HepG2 (cell line): ENCODE measurements at regions not wholly inside any gene's neighbourhood (a gene's known extent, or its start where the extent isn't known, plus 50 kb on each side); places are given as distances from the start of the nearest gene placed in this dataset.

Experiments
- GABPB1 ChIP-seq: IDR thresholded peaks from 2 replicates; pipeline ENCODE4 v1.6.1; 2016; ENCODE audit warnings: mild to moderate bottlenecking, missing genetic modification reagents, moderate library complexity, missing compliant biosample characterization
- HOXD1 ChIP-seq: sonication (generic); formaldehyde crosslinking; IDR thresholded peaks from 2 replicates; pipeline ENCODE4 v1.5.0; 2020; ENCODE audit warnings: missing genetic modification reagents
- MYC ChIP-seq: sonication (generic); formaldehyde crosslinking; IDR thresholded peaks from 2 replicates; pipeline ENCODE4 v1.9.0; 2021; ENCODE audit warnings: missing genetic modification reagents, borderline replicate concordance
- NFIC ChIP-seq: IDR thresholded peaks from 2 replicates; pipeline ENCODE4 v1.6.1; 2012; ENCODE audit warnings: mild to moderate bottlenecking, low read length, inconsistent platforms
- POLR2AphosphoS5 ChIP-seq: IDR thresholded peaks from 2 replicates; pipeline ENCODE4 v1.6.1; 2012; ENCODE audit warnings: low read depth, low read length
- ZKSCAN5 ChIP-seq: sonication (generic); formaldehyde crosslinking; IDR thresholded peaks from 2 replicates; pipeline ENCODE4 v1.5.1; 2020; ENCODE audit warnings: mild to moderate bottlenecking, missing genetic modification reagents
- TF ChIP-seq, protein P1 (sequence below): sonication (generic); formaldehyde crosslinking; IDR thresholded peaks from 2 replicates; pipeline ENCODE4 v1.8.1; 2023; ENCODE audit warnings: missing genetic modification reagents, mild to moderate bottlenecking, borderline replicate concordance
- TF ChIP-seq, protein P2 (sequence below): sonication (generic); formaldehyde crosslinking; IDR thresholded peaks from 2 replicates; pipeline ENCODE4 v1.8.0; 2022; ENCODE audit warnings: missing genetic modification reagents, low read depth, mild to moderate bottlenecking, borderline replicate concordance
- TF ChIP-seq, protein P3 (sequence below): sonication (generic); formaldehyde crosslinking; IDR thresholded peaks from 2 replicates; pipeline ENCODE4 v1.5.0; 2020; ENCODE audit warnings: mild to moderate bottlenecking, missing genetic modification reagents, moderate library complexity

DNA sequence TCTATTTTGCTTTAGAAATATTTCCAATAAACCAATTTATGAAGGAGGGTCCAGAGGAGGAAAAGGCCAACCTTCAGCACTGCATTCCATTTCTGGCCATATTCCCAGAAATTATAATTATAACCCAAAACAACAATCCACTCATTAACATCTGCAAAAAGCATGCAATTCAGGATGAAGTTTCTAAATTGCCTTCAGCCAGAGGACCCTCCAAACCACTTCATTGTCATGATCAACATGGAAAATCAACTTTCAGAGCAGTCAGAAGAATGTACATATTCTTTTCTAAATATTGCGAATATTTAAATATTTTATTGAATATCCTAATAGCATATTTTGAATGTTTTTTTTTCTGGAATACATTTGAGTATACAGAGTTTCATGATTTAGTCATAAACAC lies 332.6 kb upstream of the TMEM132C start:
- TF ChIP-seq NFIC (no peak), HOXD1 (CRISPR knock-in tag) (no peak), MYC (no peak), POLR2AphosphoS5 (no peak), GABPB1 (CRISPR knock-in tag) (no peak), ZKSCAN5 (CRISPR knock-in tag) (no peak)
- TF ChIP-seq, protein P1, sequence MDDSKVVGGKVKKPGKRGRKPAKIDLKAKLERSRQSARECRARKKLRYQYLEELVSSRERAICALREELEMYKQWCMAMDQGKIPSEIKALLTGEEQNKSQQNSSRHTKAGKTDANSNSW (CRISPR knock-in tag) = no peak
- TF ChIP-seq, protein P2, sequence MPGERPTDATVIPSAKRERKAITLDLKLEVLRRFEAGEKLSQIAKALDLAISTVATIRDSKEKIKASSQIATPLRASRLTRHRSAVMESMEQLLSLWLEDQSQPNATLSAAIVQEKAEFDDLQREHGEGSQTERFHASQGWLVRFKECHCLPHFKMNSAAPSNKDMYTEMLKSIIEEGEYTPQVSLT = no peak
- TF ChIP-seq, protein P3, sequence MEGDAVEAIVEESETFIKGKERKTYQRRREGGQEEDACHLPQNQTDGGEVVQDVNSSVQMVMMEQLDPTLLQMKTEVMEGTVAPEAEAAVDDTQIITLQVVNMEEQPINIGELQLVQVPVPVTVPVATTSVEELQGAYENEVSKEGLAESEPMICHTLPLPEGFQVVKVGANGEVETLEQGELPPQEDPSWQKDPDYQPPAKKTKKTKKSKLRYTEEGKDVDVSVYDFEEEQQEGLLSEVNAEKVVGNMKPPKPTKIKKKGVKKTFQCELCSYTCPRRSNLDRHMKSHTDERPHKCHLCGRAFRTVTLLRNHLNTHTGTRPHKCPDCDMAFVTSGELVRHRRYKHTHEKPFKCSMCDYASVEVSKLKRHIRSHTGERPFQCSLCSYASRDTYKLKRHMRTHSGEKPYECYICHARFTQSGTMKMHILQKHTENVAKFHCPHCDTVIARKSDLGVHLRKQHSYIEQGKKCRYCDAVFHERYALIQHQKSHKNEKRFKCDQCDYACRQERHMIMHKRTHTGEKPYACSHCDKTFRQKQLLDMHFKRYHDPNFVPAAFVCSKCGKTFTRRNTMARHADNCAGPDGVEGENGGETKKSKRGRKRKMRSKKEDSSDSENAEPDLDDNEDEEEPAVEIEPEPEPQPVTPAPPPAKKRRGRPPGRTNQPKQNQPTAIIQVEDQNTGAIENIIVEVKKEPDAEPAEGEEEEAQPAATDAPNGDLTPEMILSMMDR (CRISPR knock-in tag) = no peak
